Inferior parietal cortex (tissue), 1 donor: ENCODE measurements at regions not wholly inside any gene's neighbourhood (a gene's known extent, or its start where the extent isn't known, plus 50 kb on each side); places are given as distances from the start of the nearest gene placed in this dataset.
"Not testable (repeated sequence)": the region's sequence is repeated elsewhere in the genome, so short reads cannot be mapped to it uniquely, and the experiment has no call there.

Experiments
- DNase-seq: peaks from one replicate; pipeline ENCODE4 v3.0.0-alpha.2; 2016; ENCODE audit errors: extremely low spot score

GRCh38 chr9:107588393-107588792 lies 98.8 kb upstream of the KLF4 start:
- no peak for DNase-seq

DNA sequence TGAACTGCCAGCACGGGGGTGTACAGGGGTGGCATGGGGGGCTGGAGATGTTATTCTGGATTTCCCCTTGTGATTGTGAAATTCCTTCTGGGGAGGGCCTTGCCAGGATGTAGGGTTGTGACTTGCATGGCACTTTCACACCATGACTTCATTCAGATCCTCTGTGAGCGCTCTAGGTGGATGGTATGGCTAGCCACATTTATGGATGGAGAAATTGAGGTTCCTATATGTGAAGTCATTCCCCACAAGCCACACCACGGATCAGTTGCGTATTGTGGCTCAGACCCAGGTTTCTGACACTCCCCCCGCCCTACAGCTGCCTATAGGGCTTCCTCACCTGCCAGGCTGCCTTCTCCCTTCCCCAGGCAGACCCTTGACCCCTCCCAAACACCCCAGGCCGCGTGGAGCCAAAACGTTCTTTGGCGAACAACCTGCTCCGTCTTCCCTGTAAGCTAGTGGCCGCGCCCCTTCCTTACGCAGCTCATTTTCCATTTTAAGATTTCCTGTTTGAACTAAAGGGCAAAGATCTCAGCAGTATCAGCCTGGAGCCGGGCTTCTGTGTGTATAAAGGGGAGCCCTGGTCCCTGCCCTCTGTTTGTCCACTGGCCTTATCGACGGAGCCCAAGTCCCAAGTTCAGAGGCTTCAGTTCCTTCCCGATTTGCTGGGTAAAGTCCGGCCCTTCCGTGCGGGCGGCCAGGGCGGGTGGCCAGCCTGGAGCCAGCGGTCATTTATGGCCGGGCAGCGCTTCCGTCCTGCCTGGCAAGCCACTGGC lies 97.8 kb upstream of the KLF4 start:
- DNase-seq, result no peak

GRCh38 chr9:107586493-107586892 lies 96.9 kb upstream of the KLF4 start:
- DNase-seq, result no peak

DNA sequence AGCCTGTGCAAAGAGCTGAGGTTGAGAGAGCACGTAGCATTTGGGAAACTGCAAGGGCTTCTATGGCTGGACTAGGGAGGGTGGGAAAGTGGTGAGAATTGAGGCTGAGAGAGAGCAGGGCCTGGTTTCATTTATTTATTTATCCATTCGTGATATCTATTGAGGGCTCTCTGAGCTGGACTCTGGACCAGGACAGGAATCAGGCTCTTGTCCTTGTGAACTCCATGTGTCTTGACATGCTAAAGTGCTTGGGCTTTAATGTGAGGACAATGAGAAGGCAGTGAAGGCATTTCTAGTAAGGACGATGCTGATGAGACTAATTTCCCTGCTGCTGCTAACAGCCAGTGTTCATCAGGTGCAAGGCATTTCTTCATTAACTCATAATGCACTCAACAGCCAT lies 95.9 kb upstream of the KLF4 start:
- no peak for DNase-seq

- DNase-seq, result no peak
Observed at GRCh38 chr9:107584944-107585343, 95.4 kb upstream of the KLF4 start.

DNA sequence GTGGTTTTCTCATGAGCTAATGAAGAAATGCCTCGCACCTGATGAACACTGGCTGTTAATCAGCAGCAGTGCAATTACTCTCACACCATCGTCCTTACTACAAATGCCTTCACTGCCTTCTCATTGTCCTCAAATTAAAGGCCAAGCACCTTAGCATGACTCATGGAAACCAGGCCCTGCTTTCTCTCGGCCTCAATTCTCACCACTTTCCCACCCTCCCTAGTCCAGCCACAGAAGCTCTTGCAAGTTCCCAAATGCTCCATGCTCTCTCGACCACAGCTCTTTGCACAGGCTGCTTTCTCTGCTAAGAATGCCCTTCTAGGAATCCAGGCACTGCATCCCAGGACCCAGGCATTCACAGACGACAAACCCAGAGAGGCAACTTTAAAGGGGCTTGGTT lies 94.6 kb upstream of the KLF4 start:
- DNase-seq, result no peak

- no peak for DNase-seq
Observed at GRCh38 chr9:107577140-107577776, 87.7 kb upstream of the KLF4 start.

DNA sequence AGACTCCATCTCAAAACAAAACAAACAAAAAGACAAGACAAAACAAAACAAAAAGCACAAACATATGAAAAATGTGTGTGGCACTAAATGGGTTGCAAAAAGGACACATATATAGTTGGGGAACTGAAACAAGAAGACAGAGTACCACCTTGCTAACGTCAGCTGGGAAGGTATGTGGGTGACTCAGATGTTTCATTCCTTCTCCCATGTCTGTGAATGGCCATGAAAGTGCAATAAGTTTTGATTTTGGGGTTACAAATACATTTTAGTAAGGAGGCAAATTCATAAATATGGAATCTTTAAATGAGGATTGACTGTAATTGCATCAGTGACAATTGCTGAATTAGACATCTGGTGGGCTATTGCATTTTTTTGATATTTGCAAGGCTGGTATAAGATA lies 81.6 kb upstream of the KLF4 start:
- DNase-seq, result no peak

GRCh38 chr9:107569174-107569573 lies 79.6 kb upstream of the KLF4 start:
- no peak for DNase-seq

GRCh38 chr9:107568406-107568805 lies 78.8 kb upstream of the KLF4 start:
- not testable (repeated sequence) for DNase-seq

- DNase-seq, result no peak
Observed at GRCh38 chr9:107567462-107567861, 77.9 kb upstream of the KLF4 start.

DNA sequence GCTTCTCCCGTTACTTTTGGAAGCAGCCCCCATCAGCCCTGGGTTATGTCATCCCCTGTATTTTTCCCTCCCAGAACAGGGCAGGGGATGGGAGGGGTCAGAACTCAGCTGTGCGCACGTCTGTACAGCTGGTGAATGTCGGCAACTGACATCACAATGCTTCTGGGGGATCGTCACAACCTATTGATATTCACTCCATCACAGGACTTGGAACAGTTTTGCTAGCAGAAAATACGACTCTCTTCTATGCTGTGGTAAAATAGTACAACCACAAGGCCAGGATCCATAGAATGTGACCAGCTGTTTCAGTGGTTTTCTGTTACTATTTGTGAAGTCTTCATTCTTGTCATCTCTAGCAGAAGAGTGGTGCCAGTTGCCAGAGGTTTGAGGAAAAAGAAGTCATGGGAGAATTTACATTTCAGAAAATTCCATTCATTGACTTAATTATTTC lies 77.1 kb upstream of the KLF4 start:
- no peak for DNase-seq

DNA sequence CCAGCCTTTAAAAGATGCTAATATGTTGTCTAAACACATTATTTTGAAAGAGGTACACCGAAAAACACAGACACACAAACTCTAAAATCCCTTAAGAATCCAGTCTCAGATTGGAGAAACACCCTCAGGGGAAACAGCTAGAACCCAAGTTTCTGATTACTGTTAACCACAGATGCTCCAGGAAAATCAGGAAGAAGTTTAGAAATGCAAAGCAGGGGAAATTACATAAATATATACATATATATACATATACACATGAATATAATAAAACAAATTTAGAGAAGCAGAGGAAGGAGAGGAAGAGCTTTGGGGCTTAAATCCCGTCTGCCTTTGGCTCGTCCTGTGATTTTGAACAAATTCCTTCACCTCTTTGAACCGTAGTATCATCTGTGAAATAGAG lies 73.2 kb upstream of the KLF4 start:
- no peak for DNase-seq

DNA sequence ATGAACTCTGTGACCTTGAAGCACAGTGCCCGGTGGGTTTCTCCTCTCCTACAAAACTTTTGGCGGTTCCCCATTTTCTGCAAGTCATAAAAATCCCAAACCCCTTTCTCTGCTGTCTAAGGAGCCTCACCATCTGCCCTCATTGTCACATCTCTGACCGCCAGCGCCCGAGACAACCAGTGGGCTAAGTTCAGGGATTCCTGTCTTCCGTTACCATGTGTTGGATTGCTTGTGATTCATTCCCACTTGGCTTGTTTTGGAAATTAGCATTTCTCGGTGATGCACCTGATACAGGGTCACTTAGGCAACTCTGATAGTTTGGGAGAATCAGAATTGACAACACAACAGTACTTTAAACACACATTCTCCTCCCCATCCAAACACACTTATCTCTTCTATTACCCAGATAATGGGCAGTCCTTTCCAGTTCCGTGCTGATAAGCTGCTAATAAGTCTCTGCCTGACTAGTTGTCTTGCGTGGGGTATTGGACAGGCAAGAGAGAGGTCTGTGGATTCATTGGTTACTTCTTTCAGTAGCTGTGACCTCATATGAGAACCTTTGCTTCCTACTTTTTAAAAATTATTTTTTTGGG lies 70.0 kb upstream of the KLF4 start:
- no peak for DNase-seq

- DNase-seq, result no peak
Observed at GRCh38 chr9:107557236-107557990, 67.8 kb upstream of the KLF4 start.

GRCh38 chr9:107554636-107555035 lies 65.1 kb upstream of the KLF4 start:
- DNase-seq, result no peak

DNA sequence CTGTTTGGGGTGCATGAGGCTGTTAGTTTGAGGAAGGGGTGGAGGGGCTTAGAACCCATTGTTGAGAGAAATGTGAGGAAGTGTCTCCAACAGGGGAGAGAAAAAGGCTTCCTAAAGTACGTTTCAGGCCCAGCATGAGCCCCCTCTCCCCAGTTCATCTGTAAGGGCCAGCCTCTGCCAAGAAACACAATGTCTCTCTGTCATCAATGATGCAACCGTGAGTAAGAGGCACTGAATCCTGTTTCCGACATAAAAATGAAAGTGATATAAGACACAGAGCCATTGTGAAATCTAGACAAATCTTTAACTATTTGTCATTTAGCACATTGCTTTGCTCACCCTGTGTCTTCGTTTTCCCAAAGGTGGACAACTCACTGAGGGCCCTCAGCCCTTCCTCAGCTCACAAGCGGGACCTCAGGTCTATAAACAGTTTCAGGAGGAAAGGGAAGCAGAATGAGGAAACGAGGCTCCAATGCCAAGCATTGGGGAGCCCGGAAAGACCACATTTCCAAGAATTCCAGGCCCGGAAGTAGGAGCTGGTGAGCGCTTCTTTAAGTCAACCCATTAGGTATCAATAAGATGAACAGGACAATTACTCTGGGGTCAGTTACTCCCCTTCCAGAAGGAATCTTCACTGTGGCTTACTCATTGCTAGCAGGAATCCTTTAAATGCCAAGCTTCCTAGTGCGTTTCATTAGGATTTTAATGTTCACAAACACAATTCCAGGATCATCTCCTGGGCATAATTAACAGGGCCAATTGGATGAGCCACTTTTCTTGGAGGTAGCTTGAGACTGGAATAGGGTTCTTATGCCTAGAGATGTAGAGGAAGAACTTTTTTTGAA lies 59.0 kb upstream of the KLF4 start:
- no peak for DNase-seq

- no peak for DNase-seq
Observed at GRCh38 chr9:107547772-107548297, 58.3 kb upstream of the KLF4 start.

GRCh38 chr9:107547303-107547702 lies 57.7 kb upstream of the KLF4 start:
- DNase-seq, result no peak

- no peak for DNase-seq
Observed at GRCh38 chr9:107546859-107547258, 57.3 kb upstream of the KLF4 start.

- no peak for DNase-seq
Observed at GRCh38 chr9:107545036-107545435, 55.5 kb upstream of the KLF4 start.
